Gastrocnemius medialis (tissue), 4 donors: ENCODE measurements at regions not wholly inside any gene's neighbourhood (a gene's known extent, or its start where the extent isn't known, plus 50 kb on each side); places are given as distances from the start of the nearest gene placed in this dataset.

ENCODE experiments used
- POLR2A ChIP-seq, 2 donors: fragments of 450-650 bp; IDR thresholded peaks; one replicate each; pipeline ENCODE4 v1.6.1; 2017; ENCODE audit warnings: antibody characterized with exemption in 2 of 2, mild to moderate bottlenecking in 2 of 2, moderate library complexity in 2 of 2
- TF ChIP-seq, protein P1 (sequence below), 5 experiments: fragments of 450-650 bp in 3 of 5; fragments of 200-600 bp in 2 of 5; sonication (generic) in 2 of 5; IDR thresholded peaks in 4 of 5; conservative IDR thresholded peaks in 1 of 5; 1 replicate in 4 of 5; 2 replicates in 1 of 5; pipeline ENCODE4 v1.5.1; 2016 to 2019; ENCODE audit warnings: antibody characterized with exemption in 5 of 5, mild to moderate bottlenecking in 3 of 5, moderate library complexity in 3 of 5

- TF ChIP-seq, protein P1, sequence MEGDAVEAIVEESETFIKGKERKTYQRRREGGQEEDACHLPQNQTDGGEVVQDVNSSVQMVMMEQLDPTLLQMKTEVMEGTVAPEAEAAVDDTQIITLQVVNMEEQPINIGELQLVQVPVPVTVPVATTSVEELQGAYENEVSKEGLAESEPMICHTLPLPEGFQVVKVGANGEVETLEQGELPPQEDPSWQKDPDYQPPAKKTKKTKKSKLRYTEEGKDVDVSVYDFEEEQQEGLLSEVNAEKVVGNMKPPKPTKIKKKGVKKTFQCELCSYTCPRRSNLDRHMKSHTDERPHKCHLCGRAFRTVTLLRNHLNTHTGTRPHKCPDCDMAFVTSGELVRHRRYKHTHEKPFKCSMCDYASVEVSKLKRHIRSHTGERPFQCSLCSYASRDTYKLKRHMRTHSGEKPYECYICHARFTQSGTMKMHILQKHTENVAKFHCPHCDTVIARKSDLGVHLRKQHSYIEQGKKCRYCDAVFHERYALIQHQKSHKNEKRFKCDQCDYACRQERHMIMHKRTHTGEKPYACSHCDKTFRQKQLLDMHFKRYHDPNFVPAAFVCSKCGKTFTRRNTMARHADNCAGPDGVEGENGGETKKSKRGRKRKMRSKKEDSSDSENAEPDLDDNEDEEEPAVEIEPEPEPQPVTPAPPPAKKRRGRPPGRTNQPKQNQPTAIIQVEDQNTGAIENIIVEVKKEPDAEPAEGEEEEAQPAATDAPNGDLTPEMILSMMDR (IDR thresholded peaks at IDR 0.05 in 4 of 5, conservative IDR thresholded peaks at IDR 0.05 in 1 of 5), result no peak
- TF ChIP-seq POLR2A (IDR thresholded peaks at IDR 0.05), result no peak
Observed at GRCh38 chr2:41775366-41776025, 272.3 kb upstream of the PKDCC start.
